ENCODE measurements at regions not wholly inside any gene's neighbourhood (a gene's known extent, or its start where the extent isn't known, plus 50 kb on each side); places are given as distances from the start of the nearest gene placed in this dataset.
"Not testable (repeated sequence)": the region's sequence is repeated elsewhere in the genome, so short reads cannot be mapped to it uniquely, and the experiment has no call there.

GRCh38 chr6:168369786-168370185 is 50.2 kb upstream of the DACT2 start:
- H3K4me1 Mint-ChIP-seq = peaks cover 5% of the 10 kb centered on the region
- H3K9me3 Mint-ChIP-seq = no peaks in the 10 kb centered on the region
- ATAC-seq (no peak), DNase-seq (no peak)
- no peaks in the 10 kb centered on the region for H3K36me3 Mint-ChIP-seq (ENCODE audit: low read depth)
- H3K4me3 Mint-ChIP-seq = no peak overlapping the region
- no peak overlapping the region for H3K27ac Mint-ChIP-seq
- peaks cover 7% of the 10 kb centered on the region for H3K27me3 Mint-ChIP-seq

DNA sequence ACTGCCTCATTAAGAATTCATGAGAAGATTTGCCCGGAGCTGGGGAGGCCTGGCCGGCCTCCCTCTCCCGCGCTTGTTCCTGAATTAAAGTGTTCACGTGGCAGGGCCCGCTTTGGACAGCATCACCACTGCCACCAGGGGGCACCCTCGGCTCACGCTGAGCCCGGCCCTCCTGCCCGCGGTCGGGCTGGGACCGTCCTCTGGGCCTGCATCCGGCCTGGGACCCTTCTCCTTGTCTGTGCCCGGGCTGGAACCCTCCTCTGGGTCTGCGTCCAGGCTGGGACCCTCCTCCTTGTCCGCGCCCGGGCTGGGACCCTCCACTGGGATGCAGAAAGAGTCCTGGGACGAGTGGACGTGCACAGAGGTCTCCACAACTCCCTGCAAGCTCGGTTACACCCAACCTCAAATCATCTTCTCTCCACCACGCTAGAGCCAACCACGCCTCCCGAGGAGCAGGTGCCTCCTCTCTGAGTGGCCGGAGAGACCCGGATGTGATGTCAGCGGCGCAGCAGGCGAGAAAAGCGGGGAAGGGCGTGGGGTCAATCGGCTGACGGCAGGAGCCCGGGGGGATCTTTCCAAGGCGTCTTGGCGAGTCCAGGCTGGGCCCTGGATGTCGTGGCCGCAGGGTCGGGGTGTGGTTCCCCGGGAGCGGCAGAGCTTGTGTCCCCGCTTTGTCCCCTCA is 50.9 kb upstream of the DACT2 start:
- ATAC-seq (peak; percentile 71), DNase-seq (peak; percentile 80)
- Mint-ChIP-seq H3K27ac (no peak overlapping the region), H3K4me3 (no peak overlapping the region), H3K27me3 (peaks cover 7% of the 10 kb centered on the region), H3K4me1 (peaks cover 5% of the 10 kb centered on the region), H3K9me3 (no peaks in the 10 kb centered on the region), H3K36me3 (ENCODE audit: low read depth) (no peaks in the 10 kb centered on the region)

DNA sequence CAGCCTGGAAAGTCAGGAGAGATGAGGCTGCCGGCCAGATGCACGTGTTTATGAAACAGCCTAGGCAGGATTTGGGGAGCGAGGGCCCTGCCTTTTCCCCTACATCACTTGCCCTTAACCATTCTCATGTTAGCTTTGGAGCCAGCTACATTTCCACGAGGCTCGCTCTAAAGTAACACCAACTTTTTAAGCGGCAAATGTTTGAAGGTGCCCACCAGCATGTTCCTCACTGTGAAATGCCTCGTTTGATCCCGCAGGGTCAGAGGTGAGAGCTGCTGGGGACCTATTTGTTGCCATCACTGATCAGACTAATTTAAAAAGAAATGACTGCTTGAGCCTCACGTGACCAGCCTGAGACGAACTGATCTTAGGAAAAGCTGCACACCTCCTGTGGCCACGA is 51.6 kb upstream of the DACT2 start:
- DNase-seq = no peak
- H3K4me3 Mint-ChIP-seq = no peak overlapping the region
- no peak for ATAC-seq
- peaks cover 7% of the 10 kb centered on the region for H3K27me3 Mint-ChIP-seq
- H3K4me1 Mint-ChIP-seq = peaks cover 5% of the 10 kb centered on the region
- no peaks in the 10 kb centered on the region for H3K36me3 Mint-ChIP-seq (ENCODE audit: low read depth)
- no peaks in the 10 kb centered on the region for H3K9me3 Mint-ChIP-seq
- H3K27ac Mint-ChIP-seq = no peak overlapping the region

DNA sequence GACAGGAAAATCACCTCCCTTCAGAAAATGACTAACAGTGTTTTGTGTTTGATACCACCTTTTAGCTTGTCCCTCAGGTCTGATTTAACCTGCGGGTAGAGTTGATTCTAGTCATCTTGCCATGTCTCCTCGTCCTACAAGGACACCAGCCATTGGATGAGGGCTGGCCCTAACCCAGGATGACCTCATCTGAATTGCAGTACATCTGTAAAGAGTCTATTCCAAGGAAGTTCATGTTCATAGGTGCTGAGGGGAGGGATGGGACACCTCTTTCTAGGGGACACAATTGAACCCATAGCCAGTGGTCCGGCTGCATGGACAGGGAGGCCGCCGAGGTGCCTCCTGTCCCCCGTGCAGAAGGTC is 52.0 kb upstream of the DACT2 start:
- H3K27me3 Mint-ChIP-seq = peaks cover 6% of the 10 kb centered on the region
- H3K4me3 Mint-ChIP-seq = no peak overlapping the region
- ATAC-seq = no peak

DNA sequence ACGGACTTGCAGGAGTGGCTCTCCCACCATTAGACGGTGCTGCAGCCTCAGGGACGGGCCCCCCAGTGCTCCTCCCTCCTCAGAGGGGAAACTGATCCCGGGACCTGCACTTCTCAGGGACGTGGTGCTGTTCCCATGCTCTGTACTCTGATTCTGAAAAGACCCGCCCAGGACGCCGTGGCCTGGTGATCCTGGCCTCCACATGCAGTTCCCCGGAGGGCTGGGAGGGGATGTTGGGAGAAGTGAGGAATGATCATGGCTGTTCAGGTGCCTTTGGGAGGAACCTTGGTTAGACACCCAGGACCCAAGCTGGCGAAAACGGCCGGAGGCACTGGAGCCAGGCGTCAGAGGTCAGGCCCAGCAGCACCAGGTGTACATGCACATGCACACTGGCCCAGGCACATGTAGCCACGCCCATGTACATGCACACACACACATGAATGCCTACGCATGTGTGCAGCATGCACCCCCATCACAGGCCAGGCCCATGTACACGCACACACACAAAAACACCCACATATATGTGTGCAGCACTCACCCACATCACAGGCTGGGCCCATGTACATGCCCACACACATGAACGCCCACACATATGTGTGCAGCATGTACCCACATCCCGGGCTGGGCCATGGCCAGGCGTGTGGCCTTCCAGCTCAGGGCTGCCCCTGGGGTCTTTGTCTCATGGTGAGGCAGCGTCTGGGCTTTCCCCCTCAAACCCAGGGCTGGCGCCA is 52.6 kb upstream of the DACT2 start:
- DNase-seq (no peak), ATAC-seq (no peak)
- Mint-ChIP-seq H3K27me3 (peaks cover 5% of the 10 kb centered on the region), H3K9me3 (no peaks in the 10 kb centered on the region), H3K36me3 (ENCODE audit: low read depth) (no peaks in the 10 kb centered on the region), H3K4me1 (peaks cover 5% of the 10 kb centered on the region), H3K27ac (no peak overlapping the region), H3K4me3 (no peak overlapping the region)

More for the DNA sequence above, 52.0 kb upstream of the DACT2 start:
- H3K9me3 Mint-ChIP-seq = no peaks in the 10 kb centered on the region
- DNase-seq = no peak
- no peak overlapping the region for H3K27ac Mint-ChIP-seq
- H3K36me3 Mint-ChIP-seq (ENCODE audit: low read depth) = no peaks in the 10 kb centered on the region
- H3K4me1 Mint-ChIP-seq = peaks cover 5% of the 10 kb centered on the region

DNA sequence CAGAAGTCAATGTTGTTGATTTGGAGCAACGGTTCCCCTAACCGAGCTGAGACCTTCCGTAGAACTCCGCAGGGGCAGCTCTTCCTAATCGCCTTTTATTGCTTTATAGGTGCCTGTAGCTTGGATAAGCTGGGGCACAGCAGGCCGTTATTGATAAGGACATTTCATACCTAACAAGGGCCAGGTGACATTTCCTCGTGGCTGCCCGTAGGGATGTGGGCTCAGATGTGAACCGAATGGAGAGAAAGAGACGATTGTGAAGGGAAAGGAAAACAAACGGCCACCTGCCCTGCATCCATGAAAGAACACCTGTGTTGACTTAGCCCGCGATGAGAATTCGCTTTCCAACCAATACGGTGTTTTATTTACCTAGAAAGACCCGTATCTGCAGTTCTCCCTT is 53.3 kb upstream of the DACT2 start:
- Mint-ChIP-seq H3K27ac (no peak overlapping the region), H3K27me3 (peaks cover 2% of the 10 kb centered on the region), H3K9me3 (no peaks in the 10 kb centered on the region), H3K36me3 (ENCODE audit: low read depth) (no peaks in the 10 kb centered on the region), H3K4me1 (peaks cover 5% of the 10 kb centered on the region), H3K4me3 (no peak overlapping the region)
- ATAC-seq (no peak), DNase-seq (no peak)

DNA sequence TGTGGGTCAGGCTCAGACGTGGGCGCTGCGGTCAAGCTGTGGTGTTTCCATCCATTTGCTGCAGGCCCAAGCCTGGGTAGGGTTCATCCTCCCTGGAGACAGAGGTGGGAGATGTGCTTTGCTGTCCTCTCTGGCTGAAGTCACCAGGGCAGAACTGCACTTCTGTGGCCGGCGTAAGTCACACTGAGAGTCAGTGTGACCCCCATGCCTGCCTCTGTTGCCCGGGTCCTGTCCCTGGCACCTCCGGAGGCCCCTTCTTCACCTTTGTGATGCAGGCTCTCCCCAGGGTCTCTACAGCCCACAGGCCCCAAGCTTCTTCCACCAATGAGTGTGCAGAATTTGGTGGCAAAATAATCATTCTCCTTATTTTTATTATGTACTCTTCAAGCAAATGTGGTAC is 53.8 kb upstream of the DACT2 start:
- no peaks in the 10 kb centered on the region for H3K9me3 Mint-ChIP-seq
- H3K4me3 Mint-ChIP-seq = no peak overlapping the region
- peaks cover 5% of the 10 kb centered on the region for H3K4me1 Mint-ChIP-seq
- no peak for DNase-seq
- no peak overlapping the region for H3K27ac Mint-ChIP-seq
- no peaks in the 10 kb centered on the region for H3K36me3 Mint-ChIP-seq (ENCODE audit: low read depth)
- ATAC-seq = no peak
- peaks cover 2% of the 10 kb centered on the region for H3K27me3 Mint-ChIP-seq

DNA sequence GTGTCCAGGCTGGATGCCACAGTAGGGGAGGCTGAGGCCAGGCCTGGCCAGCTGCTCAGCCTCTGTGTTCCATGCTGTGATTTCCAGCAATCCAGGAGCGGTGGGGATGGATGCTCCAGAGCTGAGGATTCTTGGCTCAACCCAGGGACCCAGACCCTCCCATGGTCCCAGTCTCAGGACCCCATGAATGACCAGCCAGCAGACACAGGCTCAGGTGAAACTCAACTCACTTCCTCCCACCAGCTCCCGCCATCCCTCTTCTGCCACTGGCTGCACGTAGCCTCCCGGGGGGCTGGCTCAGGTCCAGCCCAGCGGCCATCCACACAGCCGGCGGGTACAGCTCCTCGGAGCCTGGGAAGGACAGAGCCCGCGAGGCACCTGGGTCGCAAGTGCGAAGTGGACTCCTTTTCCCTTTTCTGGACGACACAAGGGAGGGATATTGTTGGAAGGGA is 54.5 kb upstream of the DACT2 start:
- DNase-seq (no peak), ATAC-seq (no peak)
- Mint-ChIP-seq H3K4me3 (no peak overlapping the region), H3K4me1 (peaks cover 5% of the 10 kb centered on the region), H3K27ac (no peak overlapping the region), H3K9me3 (no peaks in the 10 kb centered on the region), H3K36me3 (ENCODE audit: low read depth) (no peaks in the 10 kb centered on the region), H3K27me3 (peaks cover 2% of the 10 kb centered on the region)

DNA sequence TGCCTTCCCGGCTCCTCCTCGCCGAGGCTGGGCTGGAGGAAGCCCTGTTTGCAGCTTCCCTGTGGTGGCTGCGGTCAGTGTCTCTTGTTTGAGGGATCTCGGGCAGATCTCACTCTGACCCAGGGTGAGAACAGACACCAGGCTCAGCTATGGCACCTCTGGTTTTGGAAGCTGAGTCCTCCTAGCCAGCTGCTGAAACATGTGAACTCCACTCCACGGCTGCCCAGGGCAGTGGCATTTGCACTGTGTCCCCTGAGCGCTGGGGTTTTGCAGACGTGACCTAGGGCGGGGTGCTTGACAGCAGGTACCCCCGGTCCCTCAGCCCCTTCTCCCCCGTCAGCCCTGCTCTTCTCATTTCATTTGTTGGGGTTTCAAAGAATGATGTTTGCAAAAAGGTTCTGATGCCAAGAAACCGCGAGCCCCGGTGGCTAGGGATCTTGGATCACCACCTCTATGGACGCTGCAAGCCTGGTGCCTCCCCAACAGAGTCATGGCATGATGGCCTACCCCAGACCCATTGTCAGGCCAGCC is 55.0 kb upstream of the DACT2 start:
- Mint-ChIP-seq H3K4me3 (no peak overlapping the region), H3K4me1 (peaks cover 5% of the 10 kb centered on the region), H3K27ac (no peak overlapping the region), H3K9me3 (no peaks in the 10 kb centered on the region), H3K27me3 (peaks cover 2% of the 10 kb centered on the region), H3K36me3 (ENCODE audit: low read depth) (no peaks in the 10 kb centered on the region)
- DNase-seq (no peak), ATAC-seq (no peak)

- no peak overlapping the region for H3K4me3 Mint-ChIP-seq
- H3K27ac Mint-ChIP-seq = no peak overlapping the region
- no peaks in the 10 kb centered on the region for H3K27me3 Mint-ChIP-seq
- H3K4me1 Mint-ChIP-seq = no peaks in the 10 kb centered on the region
- H3K9me3 Mint-ChIP-seq = no peaks in the 10 kb centered on the region
- ATAC-seq (no peak), DNase-seq (no peak)
- H3K36me3 Mint-ChIP-seq (ENCODE audit: low read depth) = no peaks in the 10 kb centered on the region
These were observed 56.5 kb upstream of the DACT2 start for GRCh38 chr6:168376120-168376519.

- no peak overlapping the region for H3K27ac Mint-ChIP-seq
- no peak for DNase-seq
These were observed 57.4 kb upstream of the DACT2 start for GRCh38 chr6:168376811-168377483.

DNA sequence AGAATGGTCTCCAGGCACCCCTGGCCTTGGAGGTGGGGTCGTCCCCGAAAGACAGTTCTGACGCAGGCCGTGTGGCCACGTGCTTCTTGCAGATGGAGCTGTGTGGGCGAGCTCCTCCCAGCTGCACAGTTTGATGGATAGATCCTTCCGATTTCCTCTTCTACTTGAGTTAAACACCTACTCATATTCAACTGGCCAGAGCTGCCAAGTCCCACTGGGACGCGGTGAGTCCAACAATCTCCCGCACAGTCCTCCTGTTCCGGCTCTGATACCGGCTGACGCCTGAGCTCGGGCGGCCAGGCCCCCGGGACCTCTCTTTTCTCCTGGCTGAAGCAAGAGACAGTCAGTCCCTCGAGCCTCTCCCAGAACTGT is 57.9 kb upstream of the DACT2 start:
- ATAC-seq = no peak
- Mint-ChIP-seq H3K27ac (no peak overlapping the region), H3K4me1 (no peaks in the 10 kb centered on the region)

More at GRCh38 chr6:168376811-168377483, 57.4 kb upstream of the DACT2 start:
- no peaks in the 10 kb centered on the region for H3K36me3 Mint-ChIP-seq (ENCODE audit: low read depth)
- ATAC-seq = no peak
- no peaks in the 10 kb centered on the region for H3K9me3 Mint-ChIP-seq
- no peaks in the 10 kb centered on the region for H3K27me3 Mint-ChIP-seq
- no peak overlapping the region for H3K4me3 Mint-ChIP-seq
- H3K4me1 Mint-ChIP-seq = no peaks in the 10 kb centered on the region

DNA sequence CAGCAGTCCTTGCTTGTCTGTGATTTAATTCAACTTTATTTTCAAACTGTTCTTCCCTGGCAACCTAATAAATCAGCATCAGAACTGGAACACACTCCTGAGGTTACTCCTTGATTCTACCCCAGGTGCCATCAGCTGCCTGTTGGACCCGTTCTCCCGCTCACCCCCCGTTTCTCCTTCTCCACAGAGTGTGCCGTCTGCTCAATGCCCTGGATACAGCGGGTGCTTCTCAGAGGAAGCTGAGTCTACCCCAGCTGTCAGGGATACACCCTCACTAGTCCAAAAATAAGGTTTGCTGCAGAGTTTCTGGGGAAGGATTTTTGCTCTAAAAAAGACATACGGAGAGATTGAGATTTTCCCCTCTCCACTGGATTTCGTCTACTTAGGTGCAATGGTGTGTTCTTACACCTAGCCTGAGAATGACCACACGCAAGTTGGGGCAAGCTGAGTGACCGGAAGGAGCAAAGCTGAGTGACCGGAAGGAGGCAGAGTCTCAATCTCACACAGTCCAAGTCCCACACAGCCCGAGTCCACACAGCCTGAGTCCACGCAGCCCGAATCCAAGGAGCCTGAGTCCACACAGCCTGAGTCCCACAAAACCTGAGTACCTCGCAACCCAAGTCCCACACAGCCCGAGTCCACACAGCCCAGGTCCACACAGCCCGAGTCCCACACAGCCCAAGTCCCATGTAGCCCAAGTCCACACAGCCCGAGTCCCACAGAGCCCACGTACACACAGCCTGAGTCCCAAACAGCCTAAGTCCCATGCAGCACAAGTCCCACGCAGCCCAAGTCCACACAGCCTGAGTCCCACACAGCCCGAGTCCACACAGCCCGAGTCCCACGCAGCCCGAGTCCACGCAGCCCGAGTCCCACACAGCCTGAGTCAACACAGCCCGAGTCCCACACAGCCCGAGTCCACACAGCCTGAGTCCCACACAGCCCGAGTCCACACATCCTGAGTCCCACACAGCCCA is 58.6 kb upstream of the DACT2 start:
- Mint-ChIP-seq H3K36me3 (ENCODE audit: low read depth) (no peaks in the 10 kb centered on the region), H3K9me3 (no peaks in the 10 kb centered on the region), H3K4me3 (no peak overlapping the region), H3K4me1 (no peaks in the 10 kb centered on the region), H3K27me3 (no peaks in the 10 kb centered on the region), H3K27ac (no peak overlapping the region)
- ATAC-seq (no peak), DNase-seq (no peak)

More for the DNA sequence above, 57.9 kb upstream of the DACT2 start:
- no peaks in the 10 kb centered on the region for H3K27me3 Mint-ChIP-seq
- no peaks in the 10 kb centered on the region for H3K9me3 Mint-ChIP-seq
- no peaks in the 10 kb centered on the region for H3K36me3 Mint-ChIP-seq (ENCODE audit: low read depth)
- DNase-seq = no peak
- no peak overlapping the region for H3K4me3 Mint-ChIP-seq

- H3K27ac Mint-ChIP-seq; ATAC-seq; H3K27me3 Mint-ChIP-seq; H3K4me3 Mint-ChIP-seq; H3K9me3 Mint-ChIP-seq; H3K36me3 Mint-ChIP-seq (ENCODE audit: low read depth); DNase-seq; H3K4me1 Mint-ChIP-seq: not testable (repeated sequence)
These were observed 60.0 kb upstream of the DACT2 start for GRCh38 chr6:168379579-168379978.
